ENCODE measurements at regions not wholly inside any gene's neighbourhood (a gene's known extent, or its start where the extent isn't known, plus 50 kb on each side); places are given as distances from the start of the nearest gene placed in this dataset.

DNA sequence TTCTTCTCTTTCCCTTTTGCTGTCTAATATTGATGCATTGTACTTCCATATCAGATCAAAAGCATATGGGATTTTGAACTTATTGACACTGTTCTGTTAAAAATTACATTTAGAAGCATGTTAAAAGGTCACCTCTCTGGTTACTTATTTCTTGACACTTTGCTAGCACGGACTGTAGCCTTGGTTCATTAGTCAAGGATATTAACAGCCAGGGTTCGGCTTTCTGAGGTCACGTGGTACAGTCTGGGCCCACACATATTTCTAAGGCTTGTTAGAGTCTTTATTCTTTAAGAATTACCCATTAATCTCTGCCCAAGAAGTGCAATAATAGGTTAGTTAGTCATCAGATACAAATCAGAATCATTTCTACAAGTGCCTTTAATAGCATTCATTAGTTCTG lies 1035.8 kb upstream of the FANCL start:
- Histone ChIP-seq H3K27me3 (ENCODE audit: control insufficient read depth in 3 of 3, insufficient read depth in 3 of 3, low read length in 3 of 3) (no peaks in the 10 kb centered on the region), H3K9me3 (ENCODE audit: control insufficient read depth in 2 of 2, insufficient read depth in 1 of 2, low read depth in 1 of 2, low read length in 1 of 2) (no peaks in the 10 kb centered on the region), H3K4me1 (ENCODE audit: control insufficient read depth in 3 of 3, insufficient read depth in 2 of 3, low read depth in 1 of 3, low read length in 2 of 3) (peaks cover 0 to 2% (median 0%) of the 10 kb centered on the region in 3 donors), H3K27ac (ENCODE audit: low read depth in 1 of 3, low read length in 2 of 3) (no peak overlapping the region), H3K36me3 (ENCODE audit: control insufficient read depth in 3 of 3, insufficient read depth in 2 of 3, low read depth in 1 of 3, low read length in 3 of 3) (no peaks in the 10 kb centered on the region), H3K4me3 (ENCODE audit: low read depth in 1 of 3, low read length in 3 of 3) (no peak overlapping the region)
- FAIRE-seq = no peak
- 31 to 53% (median 42%) methylated on average over 3 of the region's 3 CpGs for WGBS, 3 donors
- peak in 1 of 2 donors; percentile 40 for DNase-seq

DNA sequence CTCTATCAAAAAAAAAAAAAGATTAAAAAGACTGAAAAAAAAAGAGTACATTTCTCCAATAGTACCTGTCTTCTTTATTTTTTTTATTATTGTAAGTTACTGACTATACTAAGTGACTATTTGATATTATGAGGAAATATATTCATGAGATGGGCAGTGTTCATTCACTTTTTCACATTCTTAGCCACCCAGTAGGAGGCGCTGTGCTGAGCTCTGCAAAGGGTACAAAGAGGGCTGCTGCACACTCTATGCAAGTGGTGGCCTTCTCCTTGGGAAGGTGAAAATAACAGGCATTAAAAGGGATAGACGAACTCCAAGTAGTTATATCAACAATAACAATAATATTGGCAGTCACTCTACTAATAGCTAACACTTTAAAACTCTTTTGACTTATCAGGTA lies 1034.9 kb upstream of the FANCL start:
- no peak for FAIRE-seq

DNA sequence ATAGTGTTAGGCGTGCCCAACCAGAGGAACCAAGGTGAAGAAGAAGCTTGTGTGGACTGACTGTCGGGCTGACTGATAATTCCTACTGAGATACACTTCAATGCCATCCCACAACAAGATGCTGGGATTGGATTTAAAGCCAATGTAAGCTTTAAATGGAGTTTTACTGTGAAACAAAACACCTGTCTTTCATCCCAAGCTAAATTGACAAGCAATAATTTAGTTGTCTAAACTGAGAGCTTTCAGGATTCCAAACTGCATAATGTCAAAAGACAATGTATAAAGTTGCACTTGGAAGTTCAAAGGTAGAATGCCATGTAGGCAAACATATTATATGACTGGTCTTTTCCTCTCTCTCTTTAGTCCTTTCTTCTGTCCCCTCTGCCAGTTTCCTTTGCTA lies 1025.3 kb upstream of the FANCL start:
- 77 to 83% (median 80%) methylated on average over 2 of the region's 2 CpGs for WGBS, 3 donors

More for the DNA sequence above, 1034.9 kb upstream of the FANCL start:
- no peak for DNase-seq
- Histone ChIP-seq H3K27me3 (ENCODE audit: control insufficient read depth in 3 of 3, insufficient read depth in 3 of 3, low read length in 3 of 3) (no peaks in the 10 kb centered on the region), H3K9me3 (ENCODE audit: control insufficient read depth in 2 of 2, insufficient read depth in 1 of 2, low read depth in 1 of 2, low read length in 1 of 2) (no peaks in the 10 kb centered on the region), H3K4me1 (ENCODE audit: control insufficient read depth in 3 of 3, insufficient read depth in 2 of 3, low read depth in 1 of 3, low read length in 2 of 3) (peaks cover 0 to 2% (median 0%) of the 10 kb centered on the region in 3 donors), H3K36me3 (ENCODE audit: control insufficient read depth in 3 of 3, insufficient read depth in 2 of 3, low read depth in 1 of 3, low read length in 3 of 3) (no peaks in the 10 kb centered on the region), H3K4me3 (ENCODE audit: low read depth in 1 of 3, low read length in 3 of 3) (no peak overlapping the region), H3K27ac (ENCODE audit: low read depth in 1 of 3, low read length in 2 of 3) (no peak overlapping the region)
- 46 to 58% (median 55%) methylated on average over 2 of the region's 2 CpGs for WGBS, 3 donors

DNA sequence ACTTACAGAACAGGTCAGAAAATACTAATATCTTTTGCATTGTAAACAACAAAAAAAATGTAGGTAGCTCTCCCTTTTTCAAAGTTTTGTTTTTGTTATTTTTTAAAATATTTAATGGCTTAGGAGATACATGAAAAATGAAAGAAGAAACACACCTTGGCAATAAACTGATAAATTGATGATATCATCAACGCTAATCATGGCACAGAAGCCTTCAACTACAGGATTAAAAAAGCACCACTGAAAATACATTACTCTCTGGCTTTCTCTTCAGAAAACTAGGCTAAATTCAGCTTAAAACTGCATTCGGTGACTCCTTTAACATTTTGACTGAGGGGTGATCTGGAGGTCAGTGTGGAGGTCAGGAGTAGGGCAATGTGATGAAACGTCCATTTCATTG lies 1018.8 kb upstream of the FANCL start:
- no peaks in the 10 kb centered on the region for H3K36me3 ChIP-seq (ENCODE audit: control insufficient read depth in 3 of 3, insufficient read depth in 2 of 3, low read depth in 1 of 3, low read length in 3 of 3)
- H3K9me3 ChIP-seq (ENCODE audit: control insufficient read depth in 2 of 2, insufficient read depth in 1 of 2, low read depth in 1 of 2, low read length in 1 of 2) = no peaks in the 10 kb centered on the region
- no peaks in the 10 kb centered on the region for H3K4me1 ChIP-seq (ENCODE audit: control insufficient read depth in 3 of 3, insufficient read depth in 2 of 3, low read depth in 1 of 3, low read length in 2 of 3)
- no peaks in the 10 kb centered on the region for H3K27me3 ChIP-seq (ENCODE audit: control insufficient read depth in 3 of 3, insufficient read depth in 3 of 3, low read length in 3 of 3)
- H3K4me3 ChIP-seq (ENCODE audit: low read depth in 1 of 3, low read length in 3 of 3) = no peak overlapping the region
- DNase-seq (no peak), FAIRE-seq (no peak)
- WGBS, 3 donors = 62 to 81% (median 70%) methylated on average over 3 of the region's 3 CpGs
- H3K27ac ChIP-seq (ENCODE audit: low read depth in 1 of 3, low read length in 2 of 3) = no peak overlapping the region

More for the DNA sequence above, 1025.3 kb upstream of the FANCL start:
- no peak overlapping the region for H3K4me3 ChIP-seq (ENCODE audit: low read depth in 1 of 3, low read length in 3 of 3)
- no peak for DNase-seq
- no peak overlapping the region for H3K27ac ChIP-seq (ENCODE audit: low read depth in 1 of 3, low read length in 2 of 3)
- no peaks in the 10 kb centered on the region for H3K4me1 ChIP-seq (ENCODE audit: control insufficient read depth in 3 of 3, insufficient read depth in 2 of 3, low read depth in 1 of 3, low read length in 2 of 3)
- no peaks in the 10 kb centered on the region for H3K9me3 ChIP-seq (ENCODE audit: control insufficient read depth in 2 of 2, insufficient read depth in 1 of 2, low read depth in 1 of 2, low read length in 1 of 2)
- no peaks in the 10 kb centered on the region for H3K27me3 ChIP-seq (ENCODE audit: control insufficient read depth in 3 of 3, insufficient read depth in 3 of 3, low read length in 3 of 3)
- no peaks in the 10 kb centered on the region for H3K36me3 ChIP-seq (ENCODE audit: control insufficient read depth in 3 of 3, insufficient read depth in 2 of 3, low read depth in 1 of 3, low read length in 3 of 3)
- no peak for FAIRE-seq

DNA sequence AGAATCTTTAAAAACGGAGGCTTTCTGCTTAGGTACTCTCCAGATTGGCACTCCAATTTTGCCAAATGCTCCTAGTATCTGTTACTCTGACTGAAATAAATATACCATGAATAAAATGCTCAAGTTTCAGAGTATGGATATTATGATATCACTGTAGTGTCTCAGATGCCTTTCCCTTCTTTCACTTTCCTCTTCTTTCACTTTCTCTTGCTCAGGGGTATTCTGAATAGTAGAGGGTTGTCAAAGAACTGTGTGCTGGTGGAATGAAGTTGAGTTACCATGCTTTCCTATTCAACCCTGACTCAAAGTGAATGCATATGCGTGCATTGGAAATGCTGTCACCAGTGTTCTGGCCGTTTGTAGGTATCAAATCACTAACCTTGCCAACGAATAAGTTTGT lies 1015.2 kb upstream of the FANCL start:
- Histone ChIP-seq H3K27me3 (ENCODE audit: control insufficient read depth in 3 of 3, insufficient read depth in 3 of 3, low read length in 3 of 3) (no peaks in the 10 kb centered on the region), H3K36me3 (ENCODE audit: control insufficient read depth in 3 of 3, insufficient read depth in 2 of 3, low read depth in 1 of 3, low read length in 3 of 3) (no peaks in the 10 kb centered on the region), H3K9me3 (ENCODE audit: control insufficient read depth in 2 of 2, insufficient read depth in 1 of 2, low read depth in 1 of 2, low read length in 1 of 2) (no peaks in the 10 kb centered on the region), H3K27ac (ENCODE audit: low read depth in 1 of 3, low read length in 2 of 3) (no peak overlapping the region), H3K4me1 (ENCODE audit: control insufficient read depth in 3 of 3, insufficient read depth in 2 of 3, low read depth in 1 of 3, low read length in 2 of 3) (no peaks in the 10 kb centered on the region), H3K4me3 (ENCODE audit: low read depth in 1 of 3, low read length in 3 of 3) (no peak overlapping the region)
- no peak for DNase-seq
- 76 to 81% (median 78%) methylated on average over 4 of the region's 4 CpGs for WGBS, 3 donors
- FAIRE-seq = no peak

DNA sequence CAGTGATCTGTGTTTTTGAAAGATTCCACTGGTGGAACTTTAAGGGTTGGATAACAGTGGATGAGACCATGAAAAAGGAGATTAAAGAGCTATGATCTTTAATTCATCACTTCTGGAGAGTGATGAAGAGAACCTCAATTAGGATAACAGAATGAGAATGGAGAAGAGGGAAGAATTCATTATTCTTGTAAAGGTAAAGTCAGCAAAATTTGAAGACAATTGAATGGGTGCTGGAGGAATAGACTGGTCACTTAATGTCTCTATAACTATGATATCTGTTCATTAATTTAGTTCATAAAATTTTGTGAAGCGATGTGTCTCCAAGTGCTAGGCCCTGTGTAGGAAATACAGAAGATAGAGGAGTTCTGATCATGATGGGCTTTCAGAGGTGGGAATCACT lies 1013.2 kb upstream of the FANCL start:
- no peak overlapping the region for H3K4me3 ChIP-seq (ENCODE audit: low read depth in 1 of 3, low read length in 3 of 3)
- FAIRE-seq = no peak

DNA sequence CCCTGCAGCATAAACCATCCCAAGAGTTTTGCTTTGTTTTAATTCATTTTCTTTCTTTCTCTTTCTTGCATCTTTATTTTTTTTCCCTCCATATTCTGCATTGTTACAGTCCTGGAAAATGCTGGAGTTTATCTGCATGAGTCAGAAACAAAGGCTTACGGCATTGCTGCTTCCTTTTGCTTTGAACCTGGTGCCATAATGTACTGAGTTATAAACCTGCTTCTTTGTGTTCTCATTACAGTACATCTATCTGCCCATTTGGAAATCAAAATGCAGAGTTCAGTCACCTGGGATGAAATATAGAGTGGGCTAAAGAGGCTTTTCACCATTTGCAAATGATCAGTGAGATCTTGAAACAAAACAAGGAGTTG lies 1009.2 kb upstream of the FANCL start:
- H3K4me3 ChIP-seq (ENCODE audit: low read depth in 1 of 3, low read length in 3 of 3) = no peak overlapping the region
- FAIRE-seq (no peak), DNase-seq (no peak)
- 11 to 41% (median 32%) methylated on average over 1 of the region's 1 CpG for WGBS, 3 donors
- H3K27me3 ChIP-seq (ENCODE audit: control insufficient read depth in 3 of 3, insufficient read depth in 3 of 3, low read length in 3 of 3) = no peaks in the 10 kb centered on the region
- no peaks in the 10 kb centered on the region for H3K36me3 ChIP-seq (ENCODE audit: control insufficient read depth in 3 of 3, insufficient read depth in 2 of 3, low read depth in 1 of 3, low read length in 3 of 3)
- H3K9me3 ChIP-seq (ENCODE audit: control insufficient read depth in 2 of 2, insufficient read depth in 1 of 2, low read depth in 1 of 2, low read length in 1 of 2) = no peaks in the 10 kb centered on the region
- no peak overlapping the region for H3K27ac ChIP-seq (ENCODE audit: low read depth in 1 of 3, low read length in 2 of 3)
- H3K4me1 ChIP-seq (ENCODE audit: control insufficient read depth in 3 of 3, insufficient read depth in 2 of 3, low read depth in 1 of 3, low read length in 2 of 3) = no peaks in the 10 kb centered on the region

More for the DNA sequence above, 1013.2 kb upstream of the FANCL start:
- no peak for DNase-seq
- no peak overlapping the region for H3K27ac ChIP-seq (ENCODE audit: low read depth in 1 of 3, low read length in 2 of 3)
- H3K9me3 ChIP-seq (ENCODE audit: control insufficient read depth in 2 of 2, insufficient read depth in 1 of 2, low read depth in 1 of 2, low read length in 1 of 2) = no peaks in the 10 kb centered on the region
- WGBS, 3 donors = 92 to 100% (median 94%) methylated on average over 1 of the region's 1 CpG
- H3K4me1 ChIP-seq (ENCODE audit: control insufficient read depth in 3 of 3, insufficient read depth in 2 of 3, low read depth in 1 of 3, low read length in 2 of 3) = no peaks in the 10 kb centered on the region
- no peaks in the 10 kb centered on the region for H3K36me3 ChIP-seq (ENCODE audit: control insufficient read depth in 3 of 3, insufficient read depth in 2 of 3, low read depth in 1 of 3, low read length in 3 of 3)
- H3K27me3 ChIP-seq (ENCODE audit: control insufficient read depth in 3 of 3, insufficient read depth in 3 of 3, low read length in 3 of 3) = no peaks in the 10 kb centered on the region

DNA sequence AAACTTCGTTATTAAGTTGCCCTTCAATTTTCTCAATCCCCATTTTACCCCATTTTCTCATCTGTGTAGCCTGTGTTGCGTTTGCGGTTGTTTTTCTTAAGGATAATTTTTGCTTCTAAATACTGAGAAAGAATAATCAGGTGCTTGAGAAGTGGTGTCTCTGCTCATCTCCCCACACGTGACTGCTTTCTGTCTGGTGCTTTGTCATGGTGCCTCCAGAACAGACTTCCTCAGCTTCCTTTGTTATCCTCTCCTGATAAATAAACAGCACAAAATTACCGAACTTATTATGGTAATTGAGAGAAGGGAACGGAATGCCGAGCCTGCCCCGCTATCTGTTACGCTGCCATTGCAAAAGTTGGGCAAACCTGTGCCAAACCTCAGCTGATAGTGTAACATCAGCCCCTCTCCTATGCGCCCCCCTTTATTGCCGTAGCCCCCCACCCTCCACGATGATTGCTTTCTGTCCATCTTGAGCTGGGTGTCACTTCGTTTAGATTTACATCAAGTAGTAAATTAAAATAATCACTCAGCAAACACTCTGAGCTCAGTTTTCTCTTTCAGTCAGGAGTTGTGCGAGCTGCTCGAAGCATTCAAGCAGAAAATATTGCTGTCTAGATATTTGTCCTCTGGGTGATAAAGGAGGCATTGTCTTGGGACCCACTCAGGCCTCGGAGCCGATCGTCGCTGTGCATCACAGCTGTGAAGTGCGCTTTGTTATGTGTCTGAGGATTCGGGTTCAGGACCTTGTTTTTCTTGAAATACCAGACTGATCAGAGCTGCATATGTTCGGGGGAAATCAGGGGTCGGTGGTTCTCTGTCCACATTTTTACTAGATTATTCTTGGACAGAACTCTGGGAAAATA lies 1008.5 kb upstream of the FANCL start:
- FAIRE-seq (no peak), DNase-seq (no peak)
- Histone ChIP-seq H3K27ac (ENCODE audit: low read depth in 1 of 3, low read length in 2 of 3) (no peak overlapping the region), H3K4me3 (ENCODE audit: low read depth in 1 of 3, low read length in 3 of 3) (no peak overlapping the region), H3K9me3 (ENCODE audit: control insufficient read depth in 2 of 2, insufficient read depth in 1 of 2, low read depth in 1 of 2, low read length in 1 of 2) (no peaks in the 10 kb centered on the region), H3K36me3 (ENCODE audit: control insufficient read depth in 3 of 3, insufficient read depth in 2 of 3, low read depth in 1 of 3, low read length in 3 of 3) (no peaks in the 10 kb centered on the region), H3K27me3 (ENCODE audit: control insufficient read depth in 3 of 3, insufficient read depth in 3 of 3, low read length in 3 of 3) (no peaks in the 10 kb centered on the region), H3K4me1 (ENCODE audit: control insufficient read depth in 3 of 3, insufficient read depth in 2 of 3, low read depth in 1 of 3, low read length in 2 of 3) (no peaks in the 10 kb centered on the region)
- 52 to 56% (median 53%) methylated on average over 23 of the region's 23 CpGs for WGBS, 3 donors

DNA sequence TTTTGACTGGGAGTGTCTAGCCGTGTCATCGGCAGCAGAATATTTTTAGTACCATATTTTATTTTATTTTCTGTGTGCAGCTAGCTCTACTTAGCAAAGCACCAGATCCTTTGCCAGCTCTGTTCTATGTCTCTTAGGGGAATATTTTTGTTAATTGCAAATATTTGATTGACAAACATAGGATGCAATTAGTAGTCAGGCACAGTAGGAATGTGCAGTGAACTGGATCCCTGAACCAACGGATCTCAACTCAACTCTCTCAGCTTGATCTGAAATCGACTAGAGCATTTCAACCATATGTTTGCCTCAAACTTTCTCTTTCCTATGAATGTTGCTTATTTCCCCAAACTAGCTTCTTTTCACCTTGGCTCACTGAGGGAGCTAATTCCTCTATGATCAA lies 998.0 kb upstream of the FANCL start:
- H3K27ac ChIP-seq (ENCODE audit: low read depth in 1 of 3, low read length in 2 of 3) = no peak overlapping the region
- no peak for FAIRE-seq
- no peak for DNase-seq

More for the DNA sequence above, 998.0 kb upstream of the FANCL start:
- WGBS, 3 donors = 50 to 65% (median 54%) methylated on average over 4 of the region's 4 CpGs
- no peaks in the 10 kb centered on the region for H3K9me3 ChIP-seq (ENCODE audit: control insufficient read depth in 2 of 2, insufficient read depth in 1 of 2, low read depth in 1 of 2, low read length in 1 of 2)
- H3K27me3 ChIP-seq (ENCODE audit: control insufficient read depth in 3 of 3, insufficient read depth in 3 of 3, low read length in 3 of 3) = no peaks in the 10 kb centered on the region
- no peaks in the 10 kb centered on the region for H3K4me1 ChIP-seq (ENCODE audit: control insufficient read depth in 3 of 3, insufficient read depth in 2 of 3, low read depth in 1 of 3, low read length in 2 of 3)
- no peak overlapping the region for H3K4me3 ChIP-seq (ENCODE audit: low read depth in 1 of 3, low read length in 3 of 3)
- H3K36me3 ChIP-seq (ENCODE audit: control insufficient read depth in 3 of 3, insufficient read depth in 2 of 3, low read depth in 1 of 3, low read length in 3 of 3) = no peaks in the 10 kb centered on the region

Measured in small intestine (tissue), 7 donors.